ENCODE measurements at regions not wholly inside any gene's neighbourhood (a gene's known extent, or its start where the extent isn't known, plus 50 kb on each side); places are given as distances from the start of the nearest gene placed in this dataset.

DNA sequence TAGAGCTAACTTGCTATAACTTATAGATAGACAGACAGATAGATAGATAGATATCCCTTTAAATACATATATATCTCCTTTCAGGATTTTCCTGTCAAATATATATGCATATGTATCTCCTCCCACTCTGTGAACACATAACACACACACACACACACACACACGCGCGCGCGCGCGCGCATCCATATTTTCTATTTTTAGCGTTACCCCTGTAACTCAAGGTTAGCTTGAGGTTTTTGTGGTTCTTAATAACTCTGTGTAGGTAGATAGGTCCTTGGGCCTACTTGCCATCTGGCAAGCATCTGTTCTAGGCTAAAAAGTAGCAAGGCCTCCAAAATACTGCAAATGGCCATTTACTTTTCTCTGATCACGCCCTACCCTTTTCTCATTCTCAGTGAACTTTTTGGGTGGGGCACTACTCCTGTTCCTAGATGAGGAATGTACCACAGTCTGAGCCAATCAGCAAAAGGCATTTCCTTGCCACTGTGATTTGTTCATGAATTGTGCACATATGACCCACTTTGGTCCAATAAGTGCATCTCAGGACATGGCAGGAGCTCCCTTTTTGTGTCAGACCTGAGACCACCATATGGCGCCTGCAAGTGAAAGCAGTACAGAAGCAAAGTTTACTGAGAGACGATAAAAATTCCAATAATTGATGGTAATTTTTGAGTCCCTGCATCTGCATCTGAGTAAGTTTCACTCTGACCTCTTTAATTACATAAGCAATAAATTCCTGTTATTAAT, 740.5 kb upstream of the API5 start:
- TF ChIP-seq, protein P1, sequence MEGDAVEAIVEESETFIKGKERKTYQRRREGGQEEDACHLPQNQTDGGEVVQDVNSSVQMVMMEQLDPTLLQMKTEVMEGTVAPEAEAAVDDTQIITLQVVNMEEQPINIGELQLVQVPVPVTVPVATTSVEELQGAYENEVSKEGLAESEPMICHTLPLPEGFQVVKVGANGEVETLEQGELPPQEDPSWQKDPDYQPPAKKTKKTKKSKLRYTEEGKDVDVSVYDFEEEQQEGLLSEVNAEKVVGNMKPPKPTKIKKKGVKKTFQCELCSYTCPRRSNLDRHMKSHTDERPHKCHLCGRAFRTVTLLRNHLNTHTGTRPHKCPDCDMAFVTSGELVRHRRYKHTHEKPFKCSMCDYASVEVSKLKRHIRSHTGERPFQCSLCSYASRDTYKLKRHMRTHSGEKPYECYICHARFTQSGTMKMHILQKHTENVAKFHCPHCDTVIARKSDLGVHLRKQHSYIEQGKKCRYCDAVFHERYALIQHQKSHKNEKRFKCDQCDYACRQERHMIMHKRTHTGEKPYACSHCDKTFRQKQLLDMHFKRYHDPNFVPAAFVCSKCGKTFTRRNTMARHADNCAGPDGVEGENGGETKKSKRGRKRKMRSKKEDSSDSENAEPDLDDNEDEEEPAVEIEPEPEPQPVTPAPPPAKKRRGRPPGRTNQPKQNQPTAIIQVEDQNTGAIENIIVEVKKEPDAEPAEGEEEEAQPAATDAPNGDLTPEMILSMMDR (IDR thresholded peaks at IDR 0.05): no peak
- TF ChIP-seq, protein P2, sequence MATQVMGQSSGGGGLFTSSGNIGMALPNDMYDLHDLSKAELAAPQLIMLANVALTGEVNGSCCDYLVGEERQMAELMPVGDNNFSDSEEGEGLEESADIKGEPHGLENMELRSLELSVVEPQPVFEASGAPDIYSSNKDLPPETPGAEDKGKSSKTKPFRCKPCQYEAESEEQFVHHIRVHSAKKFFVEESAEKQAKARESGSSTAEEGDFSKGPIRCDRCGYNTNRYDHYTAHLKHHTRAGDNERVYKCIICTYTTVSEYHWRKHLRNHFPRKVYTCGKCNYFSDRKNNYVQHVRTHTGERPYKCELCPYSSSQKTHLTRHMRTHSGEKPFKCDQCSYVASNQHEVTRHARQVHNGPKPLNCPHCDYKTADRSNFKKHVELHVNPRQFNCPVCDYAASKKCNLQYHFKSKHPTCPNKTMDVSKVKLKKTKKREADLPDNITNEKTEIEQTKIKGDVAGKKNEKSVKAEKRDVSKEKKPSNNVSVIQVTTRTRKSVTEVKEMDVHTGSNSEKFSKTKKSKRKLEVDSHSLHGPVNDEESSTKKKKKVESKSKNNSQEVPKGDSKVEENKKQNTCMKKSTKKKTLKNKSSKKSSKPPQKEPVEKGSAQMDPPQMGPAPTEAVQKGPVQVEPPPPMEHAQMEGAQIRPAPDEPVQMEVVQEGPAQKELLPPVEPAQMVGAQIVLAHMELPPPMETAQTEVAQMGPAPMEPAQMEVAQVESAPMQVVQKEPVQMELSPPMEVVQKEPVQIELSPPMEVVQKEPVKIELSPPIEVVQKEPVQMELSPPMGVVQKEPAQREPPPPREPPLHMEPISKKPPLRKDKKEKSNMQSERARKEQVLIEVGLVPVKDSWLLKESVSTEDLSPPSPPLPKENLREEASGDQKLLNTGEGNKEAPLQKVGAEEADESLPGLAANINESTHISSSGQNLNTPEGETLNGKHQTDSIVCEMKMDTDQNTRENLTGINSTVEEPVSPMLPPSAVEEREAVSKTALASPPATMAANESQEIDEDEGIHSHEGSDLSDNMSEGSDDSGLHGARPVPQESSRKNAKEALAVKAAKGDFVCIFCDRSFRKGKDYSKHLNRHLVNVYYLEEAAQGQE (IDR thresholded peaks at IDR 0.05; ENCODE audit: insufficient read depth in 1 of 2, low read depth in 2 of 2, low read length in 1 of 2): no peak
- no peak for TF ChIP-seq POLR2AphosphoS5 (IDR thresholded peaks at IDR 0.05; ENCODE audit: low read depth, low read length)

Data from Panc1 (cell line).